ENCODE measurements at regions not wholly inside any gene's neighbourhood (a gene's known extent, or its start where the extent isn't known, plus 50 kb on each side); places are given as distances from the start of the nearest gene placed in this dataset.

DNA sequence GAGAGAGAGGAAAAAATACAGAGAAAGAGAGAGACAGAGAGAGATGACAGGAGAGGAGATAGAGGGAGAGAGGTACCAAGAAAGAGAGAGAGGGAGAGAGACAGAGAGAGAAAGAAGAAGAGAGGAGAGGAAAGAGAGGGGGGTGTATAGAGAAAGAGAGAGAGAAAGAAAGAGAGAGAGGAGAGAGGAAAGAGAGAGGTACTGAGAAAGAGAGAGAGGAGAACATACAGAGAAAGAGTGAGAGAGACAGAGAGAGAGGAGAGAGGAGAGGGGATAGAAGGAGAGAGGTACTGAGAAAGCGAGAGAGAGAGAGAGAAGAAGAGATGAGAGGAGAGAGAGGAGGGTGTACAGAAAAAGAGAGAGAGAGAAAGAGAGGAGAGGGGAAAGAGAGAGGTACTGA is 269.4 kb downstream of the CRLF2 start:
- H3K79me2 ChIP-seq (ENCODE audit: control insufficient read depth, low read length), result no peaks in the 10 kb centered on the region
- H3K9me2 ChIP-seq (replicated peaks; ENCODE audit: control insufficient read depth, low read length), result no peaks in the 10 kb centered on the region
- no peaks in the 10 kb centered on the region for H3K9me3 ChIP-seq (ENCODE audit: control insufficient read depth, insufficient read depth, low read length)
- TF ChIP-seq, protein P1, sequence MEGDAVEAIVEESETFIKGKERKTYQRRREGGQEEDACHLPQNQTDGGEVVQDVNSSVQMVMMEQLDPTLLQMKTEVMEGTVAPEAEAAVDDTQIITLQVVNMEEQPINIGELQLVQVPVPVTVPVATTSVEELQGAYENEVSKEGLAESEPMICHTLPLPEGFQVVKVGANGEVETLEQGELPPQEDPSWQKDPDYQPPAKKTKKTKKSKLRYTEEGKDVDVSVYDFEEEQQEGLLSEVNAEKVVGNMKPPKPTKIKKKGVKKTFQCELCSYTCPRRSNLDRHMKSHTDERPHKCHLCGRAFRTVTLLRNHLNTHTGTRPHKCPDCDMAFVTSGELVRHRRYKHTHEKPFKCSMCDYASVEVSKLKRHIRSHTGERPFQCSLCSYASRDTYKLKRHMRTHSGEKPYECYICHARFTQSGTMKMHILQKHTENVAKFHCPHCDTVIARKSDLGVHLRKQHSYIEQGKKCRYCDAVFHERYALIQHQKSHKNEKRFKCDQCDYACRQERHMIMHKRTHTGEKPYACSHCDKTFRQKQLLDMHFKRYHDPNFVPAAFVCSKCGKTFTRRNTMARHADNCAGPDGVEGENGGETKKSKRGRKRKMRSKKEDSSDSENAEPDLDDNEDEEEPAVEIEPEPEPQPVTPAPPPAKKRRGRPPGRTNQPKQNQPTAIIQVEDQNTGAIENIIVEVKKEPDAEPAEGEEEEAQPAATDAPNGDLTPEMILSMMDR (IDR thresholded peaks at IDR 0.05; ENCODE audit: low read depth, low read length, poor library complexity, severe bottlenecking), result no peak
- no peak for TF ChIP-seq EZH2phosphoT487 (IDR thresholded peaks at IDR 0.05; ENCODE audit: borderline replicate concordance, low read length)
- H3K36me3 ChIP-seq (ENCODE audit: control insufficient read depth, low read length), result no peaks in the 10 kb centered on the region
- no peak overlapping the region for H3K27ac ChIP-seq (ENCODE audit: low read depth, low read length)
- no peaks in the 10 kb centered on the region for H3F3A ChIP-seq (ENCODE audit: control insufficient read depth, insufficient read depth)
- H3K27me3 ChIP-seq (ENCODE audit: control insufficient read depth, low read length), result no peaks in the 10 kb centered on the region; the same call in 1 of the 2 replicates
- H3K4me1 ChIP-seq (ENCODE audit: control insufficient read depth, low read length), result no peaks in the 10 kb centered on the region
- H3K4me2 ChIP-seq (ENCODE audit: low read length), result no peak overlapping the region
- H4K20me1 ChIP-seq (ENCODE audit: control insufficient read depth, insufficient read depth, low read depth, low read length), result no peaks in the 10 kb centered on the region
- H3K4me3 ChIP-seq (ENCODE audit: low read length), result no peak overlapping the region

DNA sequence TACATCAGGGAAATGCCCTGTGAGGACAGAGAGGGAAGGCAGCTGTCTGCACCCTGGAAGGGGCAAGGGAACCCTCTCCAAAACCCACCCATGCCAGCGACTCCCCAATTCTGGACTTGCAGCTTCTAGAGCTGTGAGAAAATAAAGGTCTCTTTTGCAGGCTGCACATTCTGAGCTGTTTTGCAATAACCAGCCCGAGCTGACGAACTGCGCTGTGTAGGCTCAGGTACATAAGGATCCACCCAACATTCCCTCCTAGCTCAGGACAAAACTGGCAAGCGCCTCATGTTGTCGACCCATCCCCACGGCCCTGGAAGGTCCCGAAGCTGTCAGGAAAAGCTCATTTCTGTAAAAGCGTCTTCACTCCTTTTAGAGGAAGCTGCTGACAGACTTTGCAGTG is 271.8 kb downstream of the CRLF2 start:
- Histone ChIP-seq H3K4me3 (ENCODE audit: low read length) (no peak overlapping the region), H3F3A (ENCODE audit: control insufficient read depth, insufficient read depth) (no peaks in the 10 kb centered on the region), H3K4me2 (ENCODE audit: low read length) (no peak overlapping the region), H3K9me2 (replicated peaks; ENCODE audit: control insufficient read depth, low read length) (no peaks in the 10 kb centered on the region), H3K27ac (ENCODE audit: low read depth, low read length) (no peak overlapping the region), H3K79me2 (ENCODE audit: control insufficient read depth, low read length) (no peaks in the 10 kb centered on the region), H4K20me1 (ENCODE audit: control insufficient read depth, insufficient read depth, low read depth, low read length) (no peaks in the 10 kb centered on the region), H3K4me1 (ENCODE audit: control insufficient read depth, low read length) (no peaks in the 10 kb centered on the region), H3K27me3 (ENCODE audit: control insufficient read depth, low read length) (no peaks in the 10 kb centered on the region; the same call in 1 of the 2 replicates), H3K36me3 (ENCODE audit: control insufficient read depth, low read length) (no peaks in the 10 kb centered on the region), H3K9me3 (ENCODE audit: control insufficient read depth, insufficient read depth, low read length) (no peaks in the 10 kb centered on the region)
- no peak for TF ChIP-seq EZH2phosphoT487 (IDR thresholded peaks at IDR 0.05; ENCODE audit: borderline replicate concordance, low read length)
- TF ChIP-seq, protein P1 (IDR thresholded peaks at IDR 0.05; ENCODE audit: low read depth, low read length, poor library complexity, severe bottlenecking), result no peak

DNA sequence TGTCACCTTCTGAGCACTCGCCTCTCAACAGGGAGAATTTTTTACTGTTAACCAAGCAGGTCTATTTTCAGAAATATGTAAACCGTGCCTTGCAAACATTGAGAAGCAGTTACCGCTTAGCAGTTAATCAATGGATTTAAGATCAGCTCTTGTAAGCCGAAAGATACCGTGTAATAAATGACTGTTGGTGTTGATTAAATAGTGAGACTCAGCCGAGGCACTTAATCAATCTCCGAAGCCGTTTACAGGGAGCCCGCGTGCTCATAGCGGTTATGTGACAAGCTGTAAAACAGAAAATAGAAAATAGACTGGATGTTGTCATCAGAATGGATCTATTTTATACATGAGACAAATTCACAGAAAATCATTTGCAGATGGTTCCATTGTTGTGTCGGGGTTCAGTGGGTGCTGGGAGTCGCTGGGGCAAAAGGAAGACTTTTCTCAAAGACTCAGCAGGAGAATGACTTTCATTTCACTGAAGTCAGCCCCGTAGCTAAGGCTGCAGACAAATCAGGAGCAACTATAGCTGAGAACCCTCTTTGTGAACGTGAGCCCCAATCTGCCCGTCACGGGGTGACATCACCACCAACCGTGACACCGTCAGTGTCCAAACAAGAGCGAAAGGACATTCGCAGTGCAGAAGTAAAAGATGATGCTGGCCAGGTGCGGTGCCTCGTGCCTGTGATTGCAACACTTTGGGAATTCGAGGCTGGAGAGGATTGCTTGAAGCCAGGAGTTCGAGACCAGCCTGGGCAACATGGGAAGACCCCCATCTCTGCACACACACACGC is 275.3 kb downstream of the CRLF2 start:
- Histone ChIP-seq H3K9me3 (ENCODE audit: control insufficient read depth, insufficient read depth, low read length) (no peaks in the 10 kb centered on the region), H3K79me2 (ENCODE audit: control insufficient read depth, low read length) (no peaks in the 10 kb centered on the region), H3K36me3 (ENCODE audit: control insufficient read depth, low read length) (no peaks in the 10 kb centered on the region), H3F3A (ENCODE audit: control insufficient read depth, insufficient read depth) (no peaks in the 10 kb centered on the region), H3K4me2 (ENCODE audit: low read length) (no peak overlapping the region), H3K9me2 (replicated peaks; ENCODE audit: control insufficient read depth, low read length) (no peaks in the 10 kb centered on the region), H3K4me3 (ENCODE audit: low read length) (no peak overlapping the region), H3K27ac (ENCODE audit: low read depth, low read length) (no peak overlapping the region), H3K4me1 (ENCODE audit: control insufficient read depth, low read length) (no peaks in the 10 kb centered on the region), H3K27me3 (ENCODE audit: control insufficient read depth, low read length) (no peaks in the 10 kb centered on the region; the same call in 1 of the 2 replicates), H4K20me1 (ENCODE audit: control insufficient read depth, insufficient read depth, low read depth, low read length) (no peaks in the 10 kb centered on the region)
- no peak for TF ChIP-seq EZH2phosphoT487 (IDR thresholded peaks at IDR 0.05; ENCODE audit: borderline replicate concordance, low read length)
- TF ChIP-seq, protein P1 (IDR thresholded peaks at IDR 0.05; ENCODE audit: low read depth, low read length, poor library complexity, severe bottlenecking), result no peak

Measured in DOHH2 (cell line).